ENCODE measurements at regions not wholly inside any gene's neighbourhood (a gene's known extent, or its start where the extent isn't known, plus 50 kb on each side); places are given as distances from the start of the nearest gene placed in this dataset.

DNA sequence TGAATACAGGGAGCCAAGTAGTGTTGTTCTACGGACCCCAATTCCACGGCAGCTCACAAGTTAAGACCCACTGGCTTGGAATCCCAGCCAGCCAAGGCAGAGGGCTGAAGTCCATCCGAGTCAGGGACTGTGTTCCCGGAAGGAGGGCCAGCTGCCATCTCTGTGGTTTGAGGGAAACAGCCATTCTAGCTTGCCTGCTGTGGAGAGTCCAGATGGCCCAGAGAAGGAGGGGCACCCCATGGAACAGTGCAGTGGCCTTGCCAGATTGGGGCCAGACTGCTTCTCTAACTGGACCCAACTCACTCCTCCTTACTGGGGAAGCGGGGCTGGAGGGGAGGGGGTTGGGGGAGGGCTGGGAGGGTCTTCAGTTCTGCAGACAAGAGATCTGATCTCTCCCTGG lies 156.4 kb downstream of the FAM181B start:
- DNase-seq (ENCODE audit: low read depth, low spot score) = no peak
- Histone ChIP-seq H3K9me3 (ENCODE audit: control insufficient read depth, insufficient read depth, low read length) (no peaks in the 10 kb centered on the region), H3K4me3 (ENCODE audit: low read depth, low read length) (no peak overlapping the region), H3K27me3 (ENCODE audit: control insufficient read depth, insufficient read depth, low read length) (no peaks in the 10 kb centered on the region), H3K27ac (ENCODE audit: low read depth, low read length) (no peak overlapping the region)
- ChIA-PET CTCF (no interaction called here), POLR2A (no interaction called here)
- TF ChIP-seq, protein P1, sequence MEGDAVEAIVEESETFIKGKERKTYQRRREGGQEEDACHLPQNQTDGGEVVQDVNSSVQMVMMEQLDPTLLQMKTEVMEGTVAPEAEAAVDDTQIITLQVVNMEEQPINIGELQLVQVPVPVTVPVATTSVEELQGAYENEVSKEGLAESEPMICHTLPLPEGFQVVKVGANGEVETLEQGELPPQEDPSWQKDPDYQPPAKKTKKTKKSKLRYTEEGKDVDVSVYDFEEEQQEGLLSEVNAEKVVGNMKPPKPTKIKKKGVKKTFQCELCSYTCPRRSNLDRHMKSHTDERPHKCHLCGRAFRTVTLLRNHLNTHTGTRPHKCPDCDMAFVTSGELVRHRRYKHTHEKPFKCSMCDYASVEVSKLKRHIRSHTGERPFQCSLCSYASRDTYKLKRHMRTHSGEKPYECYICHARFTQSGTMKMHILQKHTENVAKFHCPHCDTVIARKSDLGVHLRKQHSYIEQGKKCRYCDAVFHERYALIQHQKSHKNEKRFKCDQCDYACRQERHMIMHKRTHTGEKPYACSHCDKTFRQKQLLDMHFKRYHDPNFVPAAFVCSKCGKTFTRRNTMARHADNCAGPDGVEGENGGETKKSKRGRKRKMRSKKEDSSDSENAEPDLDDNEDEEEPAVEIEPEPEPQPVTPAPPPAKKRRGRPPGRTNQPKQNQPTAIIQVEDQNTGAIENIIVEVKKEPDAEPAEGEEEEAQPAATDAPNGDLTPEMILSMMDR (IDR thresholded peaks at IDR 0.05; ENCODE audit: low read depth, low read length) = no peak

DNA sequence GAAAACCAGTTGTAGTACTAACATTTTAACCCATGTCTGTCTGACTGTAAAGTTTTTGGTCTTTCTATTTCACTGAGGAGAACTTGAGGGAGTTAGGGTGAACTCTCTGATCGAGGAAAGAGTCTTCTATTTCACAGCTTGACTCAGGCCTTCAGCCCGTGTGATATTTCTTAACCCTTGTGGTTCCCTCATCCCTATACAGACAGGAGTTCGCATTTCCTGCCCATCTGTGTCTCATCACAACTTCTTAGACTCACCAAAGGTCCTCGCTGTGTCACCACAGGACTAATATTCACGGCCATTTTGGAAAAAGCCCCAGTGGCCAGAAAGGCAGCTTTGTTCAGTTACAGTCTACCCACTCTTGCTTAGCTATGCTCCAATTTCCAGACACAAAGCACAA lies 172.8 kb downstream of the FAM181B start:
- no peaks in the 10 kb centered on the region for H3K9me3 ChIP-seq (ENCODE audit: control insufficient read depth, insufficient read depth, low read length)
- no peak overlapping the region for H3K27ac ChIP-seq (ENCODE audit: low read depth, low read length)
- CTCF ChIA-PET = no interaction called here
- H3K27me3 ChIP-seq (ENCODE audit: control insufficient read depth, insufficient read depth, low read length) = no peaks in the 10 kb centered on the region
- DNase-seq (ENCODE audit: low read depth, low spot score) = no peak
- no peak overlapping the region for H3K4me3 ChIP-seq (ENCODE audit: low read depth, low read length)
- POLR2A ChIA-PET = no interaction called here
- TF ChIP-seq, protein P1 (IDR thresholded peaks at IDR 0.05; ENCODE audit: low read depth, low read length) = no peak

- no peak for DNase-seq (ENCODE audit: low read depth, low spot score)
- H3K9me3 ChIP-seq (ENCODE audit: control insufficient read depth, insufficient read depth, low read length) = no peaks in the 10 kb centered on the region
- ChIA-PET POLR2A (no interaction called here), CTCF (no interaction called here)
- H3K27ac ChIP-seq (ENCODE audit: low read depth, low read length) = no peak overlapping the region
- TF ChIP-seq, protein P1 (IDR thresholded peaks at IDR 0.05; ENCODE audit: low read depth, low read length) = no peak
- no peaks in the 10 kb centered on the region for H3K27me3 ChIP-seq (ENCODE audit: control insufficient read depth, insufficient read depth, low read length)
- no peak overlapping the region for H3K4me3 ChIP-seq (ENCODE audit: low read depth, low read length)
Measured at GRCh38 chr11:82559609-82560008, 174.1 kb downstream of the FAM181B start.

GRCh38 chr11:82557274-82557673 lies 176.4 kb downstream of the FAM181B start:
- ChIA-PET POLR2A (no interaction called here), CTCF (no interaction called here)
- Histone ChIP-seq H3K27ac (ENCODE audit: low read depth, low read length) (no peak overlapping the region), H3K27me3 (ENCODE audit: control insufficient read depth, insufficient read depth, low read length) (no peaks in the 10 kb centered on the region), H3K4me3 (ENCODE audit: low read depth, low read length) (no peak overlapping the region), H3K9me3 (ENCODE audit: control insufficient read depth, insufficient read depth, low read length) (no peaks in the 10 kb centered on the region)
- TF ChIP-seq, protein P1 (IDR thresholded peaks at IDR 0.05; ENCODE audit: low read depth, low read length) = no peak
- DNase-seq (ENCODE audit: low read depth, low spot score) = no peak

- POLR2A ChIA-PET = no interaction called here
- no peak for DNase-seq (ENCODE audit: low read depth, low spot score)
- TF ChIP-seq, protein P1 (IDR thresholded peaks at IDR 0.05; ENCODE audit: low read depth, low read length) = no peak
- H3K4me3 ChIP-seq (ENCODE audit: low read depth, low read length) = no peak overlapping the region
- no peaks in the 10 kb centered on the region for H3K27me3 ChIP-seq (ENCODE audit: control insufficient read depth, insufficient read depth, low read length)
- no peak overlapping the region for H3K27ac ChIP-seq (ENCODE audit: low read depth, low read length)
- no peaks in the 10 kb centered on the region for H3K9me3 ChIP-seq (ENCODE audit: control insufficient read depth, insufficient read depth, low read length)
- CTCF ChIA-PET = no interaction called here
Measured at GRCh38 chr11:82556210-82556609, 177.5 kb downstream of the FAM181B start.
